ENCODE measurements at regions not wholly inside any gene's neighbourhood (a gene's known extent, or its start where the extent isn't known, plus 50 kb on each side); places are given as distances from the start of the nearest gene placed in this dataset.

- TF ChIP-seq YY1 (IDR thresholded peaks at IDR 0.05; ENCODE audit: insufficient read depth, insufficient read length) (no peak), ZNF274 (IDR thresholded peaks at IDR 0.05; ENCODE audit: low read depth, low read length) (no peak)
Measured at GRCh38 chr10:10804998-10805740, 212.5 kb upstream of the CELF2 start.
